ENCODE measurements at regions not wholly inside any gene's neighbourhood (a gene's known extent, or its start where the extent isn't known, plus 50 kb on each side); places are given as distances from the start of the nearest gene placed in this dataset.

DNA sequence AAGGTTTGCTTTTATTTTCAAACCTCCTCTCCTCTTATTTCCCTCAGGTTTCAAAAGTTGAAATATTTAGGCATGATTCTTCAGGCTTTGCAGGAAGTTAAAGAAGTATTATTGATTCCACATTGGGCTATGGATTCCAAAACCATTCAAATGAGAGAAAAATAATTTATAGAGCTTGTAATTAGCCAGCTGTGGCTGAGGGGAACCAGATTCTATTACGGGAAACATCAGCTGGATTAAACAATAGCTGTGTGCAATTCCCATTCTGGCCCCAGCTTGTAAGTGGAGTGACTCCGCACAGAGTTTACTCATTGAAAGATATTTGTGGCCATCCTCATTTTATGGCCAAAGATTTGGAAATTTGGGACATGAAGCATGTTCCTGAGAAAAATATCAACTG, 77.0 kb upstream of the PHYHIPL start:
- TF ChIP-seq, protein P1, sequence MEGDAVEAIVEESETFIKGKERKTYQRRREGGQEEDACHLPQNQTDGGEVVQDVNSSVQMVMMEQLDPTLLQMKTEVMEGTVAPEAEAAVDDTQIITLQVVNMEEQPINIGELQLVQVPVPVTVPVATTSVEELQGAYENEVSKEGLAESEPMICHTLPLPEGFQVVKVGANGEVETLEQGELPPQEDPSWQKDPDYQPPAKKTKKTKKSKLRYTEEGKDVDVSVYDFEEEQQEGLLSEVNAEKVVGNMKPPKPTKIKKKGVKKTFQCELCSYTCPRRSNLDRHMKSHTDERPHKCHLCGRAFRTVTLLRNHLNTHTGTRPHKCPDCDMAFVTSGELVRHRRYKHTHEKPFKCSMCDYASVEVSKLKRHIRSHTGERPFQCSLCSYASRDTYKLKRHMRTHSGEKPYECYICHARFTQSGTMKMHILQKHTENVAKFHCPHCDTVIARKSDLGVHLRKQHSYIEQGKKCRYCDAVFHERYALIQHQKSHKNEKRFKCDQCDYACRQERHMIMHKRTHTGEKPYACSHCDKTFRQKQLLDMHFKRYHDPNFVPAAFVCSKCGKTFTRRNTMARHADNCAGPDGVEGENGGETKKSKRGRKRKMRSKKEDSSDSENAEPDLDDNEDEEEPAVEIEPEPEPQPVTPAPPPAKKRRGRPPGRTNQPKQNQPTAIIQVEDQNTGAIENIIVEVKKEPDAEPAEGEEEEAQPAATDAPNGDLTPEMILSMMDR (IDR thresholded peaks at IDR 0.05; ENCODE audit: insufficient read depth, low read depth, low read length), result no peak
- no peak for DNase-seq (ENCODE audit: low read depth)

DNA sequence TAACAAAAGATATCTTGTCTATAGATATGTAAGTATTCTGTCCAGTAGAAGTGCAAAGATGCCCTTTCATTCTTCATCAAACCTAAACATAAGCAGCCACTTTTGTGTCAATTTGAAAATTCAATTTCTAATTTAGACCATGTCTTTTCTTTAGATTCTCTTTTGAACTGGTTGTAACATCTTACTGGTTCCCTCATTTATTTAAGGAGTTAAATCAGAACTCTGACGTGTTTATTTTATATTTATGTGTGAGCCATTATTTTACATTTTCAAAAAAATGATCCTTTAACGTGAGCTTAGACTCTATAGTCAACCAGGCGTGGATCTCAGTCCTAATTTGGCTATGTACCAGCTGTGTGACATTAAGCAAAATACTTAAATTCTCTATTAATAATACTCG, 74.0 kb upstream of the PHYHIPL start:
- TF ChIP-seq, protein P1 (IDR thresholded peaks at IDR 0.05; ENCODE audit: insufficient read depth, low read depth, low read length), result no peak
- Histone ChIP-seq H3K4me3 (ENCODE audit: low read depth, low read length) (no peak overlapping the region), H3K27me3 (ENCODE audit: control insufficient read depth, insufficient read depth, low read length) (no peaks in the 10 kb centered on the region; the same call in 1 of the 2 replicates), H3K36me3 (ENCODE audit: control insufficient read depth, insufficient read depth, low read length) (no peaks in the 10 kb centered on the region)
- CTCF ChIA-PET, result no interaction called here
- DNase-seq (ENCODE audit: low read depth), result no peak
- POLR2A ChIA-PET, result no interaction called here

More for the DNA sequence above, 77.0 kb upstream of the PHYHIPL start:
- Histone ChIP-seq H3K4me3 (ENCODE audit: low read depth, low read length) (no peak overlapping the region), H3K36me3 (ENCODE audit: control insufficient read depth, insufficient read depth, low read length) (no peaks in the 10 kb centered on the region), H3K27me3 (ENCODE audit: control insufficient read depth, insufficient read depth, low read length) (no peaks in the 10 kb centered on the region)
- ChIA-PET POLR2A (no interaction called here), CTCF (interaction anchor here (1.0 to 1.1 kb wide), 2 partner anchors 9 to 19 kb away, joined by 3 to 4 read pairs; no protein-coding TSS in a partner anchor)

DNA sequence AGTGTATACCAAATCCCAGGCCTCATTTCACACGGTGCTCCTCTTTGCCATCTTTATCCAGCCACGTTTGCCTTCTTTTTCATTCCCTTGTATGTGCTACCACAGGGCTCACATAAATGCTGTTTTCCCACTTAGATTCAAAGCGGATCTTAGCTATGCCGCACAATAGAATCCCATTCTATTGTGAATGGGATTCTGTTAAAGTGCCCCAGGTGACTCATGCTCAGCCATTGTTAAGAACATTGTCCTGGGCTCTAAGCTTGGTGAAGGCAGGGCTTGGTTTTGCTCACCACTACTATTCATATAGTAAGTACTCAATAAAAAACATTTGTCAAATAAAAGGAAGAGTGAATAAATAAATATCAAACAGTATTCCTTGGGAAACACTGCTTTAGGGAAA, 72.3 kb upstream of the PHYHIPL start:
- POLR2A ChIA-PET, result no interaction called here
- no peak overlapping the region for H3K4me3 ChIP-seq (ENCODE audit: low read depth, low read length)
- TF ChIP-seq, protein P1 (IDR thresholded peaks at IDR 0.05; ENCODE audit: insufficient read depth, low read depth, low read length), result no peak
- no peaks in the 10 kb centered on the region; the same call in 1 of the 2 replicates for H3K27me3 ChIP-seq (ENCODE audit: control insufficient read depth, insufficient read depth, low read length)
- no peak for DNase-seq (ENCODE audit: low read depth)
- CTCF ChIA-PET, result interaction anchor here (2.0 kb wide), 1 partner anchor 10 kb away, joined by 5 read pairs; no protein-coding TSS in a partner anchor
- H3K36me3 ChIP-seq (ENCODE audit: control insufficient read depth, insufficient read depth, low read length), result no peaks in the 10 kb centered on the region

DNA sequence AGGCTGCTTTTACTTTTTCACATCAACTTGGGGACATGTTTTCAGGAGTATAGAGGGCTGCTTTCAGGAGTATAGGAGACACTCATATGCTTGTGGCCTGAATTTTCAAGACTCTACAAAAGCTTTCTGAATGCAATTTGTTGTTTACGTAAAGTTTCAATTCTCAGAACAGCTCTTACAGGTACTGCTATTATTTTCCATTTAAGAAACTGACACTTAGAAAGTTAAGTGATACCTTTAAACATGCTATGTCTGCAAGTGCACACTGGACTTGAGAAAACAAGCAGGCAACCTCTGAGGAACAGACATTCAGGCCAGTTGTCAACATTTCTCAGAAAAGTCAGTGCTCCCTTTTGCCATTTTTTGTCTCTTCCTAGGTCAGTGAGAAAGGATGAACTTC, 70.0 kb upstream of the PHYHIPL start:
- ChIA-PET POLR2A (no interaction called here), CTCF (no interaction called here)
- TF ChIP-seq, protein P1 (IDR thresholded peaks at IDR 0.05; ENCODE audit: insufficient read depth, low read depth, low read length), result no peak
- no peak overlapping the region for H3K4me3 ChIP-seq (ENCODE audit: low read depth, low read length)
- H3K27me3 ChIP-seq (ENCODE audit: control insufficient read depth, insufficient read depth, low read length), result no peaks in the 10 kb centered on the region; the same call in 1 of the 2 replicates
- DNase-seq (ENCODE audit: low read depth), result no peak
- no peaks in the 10 kb centered on the region for H3K36me3 ChIP-seq (ENCODE audit: control insufficient read depth, insufficient read depth, low read length)

DNA sequence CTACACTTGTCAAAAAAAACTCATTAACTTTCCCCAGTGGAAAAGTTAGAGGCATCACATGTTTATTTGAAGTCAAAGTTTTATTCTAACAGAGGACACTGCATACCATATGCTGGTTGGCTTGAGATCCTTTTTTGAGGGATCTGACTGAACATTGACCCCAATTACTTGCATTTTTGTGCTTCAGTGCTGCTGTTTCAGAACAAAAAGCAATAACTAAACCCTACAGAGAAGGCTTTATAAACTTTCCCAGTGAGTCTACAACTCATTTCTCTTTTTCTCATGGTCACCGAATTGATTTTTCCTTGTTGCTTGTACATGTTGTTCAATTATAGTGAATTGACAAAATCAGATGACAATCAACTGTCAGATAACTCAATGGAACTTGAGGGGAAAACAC, 69.3 kb upstream of the PHYHIPL start:
- no peak overlapping the region for H3K4me3 ChIP-seq (ENCODE audit: low read depth, low read length)
- TF ChIP-seq, protein P1 (IDR thresholded peaks at IDR 0.05; ENCODE audit: insufficient read depth, low read depth, low read length), result no peak
- ChIA-PET CTCF (no interaction called here), POLR2A (no interaction called here)
- no peaks in the 10 kb centered on the region for H3K36me3 ChIP-seq (ENCODE audit: control insufficient read depth, insufficient read depth, low read length)
- no peak for DNase-seq (ENCODE audit: low read depth)
- H3K27me3 ChIP-seq (ENCODE audit: control insufficient read depth, insufficient read depth, low read length), result no peaks in the 10 kb centered on the region; the same call in 1 of the 2 replicates

Data from BJ (cell line).